Ovary (tissue), 3 donors: ENCODE measurements at regions not wholly inside any gene's neighbourhood (a gene's known extent, or its start where the extent isn't known, plus 50 kb on each side); places are given as distances from the start of the nearest gene placed in this dataset.

Experiments
- CTCF ChIP-seq, 3 donors: fragments of 450-650 bp in 2 of 3; fragments of 200-600 bp in 1 of 3; IDR thresholded peaks; one replicate each; pipeline versions ENCODE4 v1.5.1 to v1.8.0; 2016 to 2022; ENCODE audit warnings: antibody characterized with exemption in 3 of 3, mild to moderate bottlenecking in 1 of 3
- EP300 ChIP-seq: sonication (generic); formaldehyde crosslinking; IDR thresholded peaks from one replicate; pipeline ENCODE4 v1.6.1; 2017; ENCODE audit warnings: antibody characterized with exemption
- POLR2A ChIP-seq: fragments of 450-650 bp; IDR thresholded peaks from one replicate; pipeline ENCODE4 v1.6.1; 2017; ENCODE audit warnings: antibody characterized with exemption, mild to moderate bottlenecking, moderate library complexity
- donor health status: DM: no; HTN: no; CAD: no.

DNA sequence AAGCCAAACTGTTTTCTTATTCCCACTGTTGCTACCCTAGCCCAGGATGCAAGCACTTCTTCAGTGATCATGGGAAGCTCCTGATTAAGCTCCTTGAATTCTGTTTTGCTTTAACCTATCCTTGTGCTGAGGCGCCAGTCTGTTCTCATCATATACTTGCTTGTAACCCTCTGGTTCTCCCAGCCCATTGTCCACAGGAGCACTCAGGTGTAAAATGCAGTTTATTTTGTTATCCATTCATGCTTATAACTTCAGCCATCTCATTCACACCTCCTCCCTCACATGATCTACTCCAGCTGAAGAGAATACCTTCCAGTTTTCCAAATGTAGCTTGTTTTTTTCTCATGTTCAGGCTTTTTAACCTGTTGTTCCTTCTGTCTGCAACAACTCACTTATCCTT is 402.1 kb upstream of the BRINP1 start:
- TF ChIP-seq CTCF (IDR thresholded peaks at IDR 0.05) = no peak
- TF ChIP-seq POLR2A = no peak
- no peak for TF ChIP-seq EP300
